Endodermal cell (in vitro differentiated cells): ENCODE measurements at regions not wholly inside any gene's neighbourhood (a gene's known extent, or its start where the extent isn't known, plus 50 kb on each side); places are given as distances from the start of the nearest gene placed in this dataset.

ENCODE experiments used
- DNase-seq: peaks from one replicate; pipeline ENCODE4 v3.0.0-alpha.2; 2017
- H3K27ac ChIP-seq: 2 replicates; pipeline ENCODE4 v1.5.1; 2013; ENCODE audit warnings: mild to moderate bottlenecking, low read depth, low read length, moderate library complexity
- H3K27me3 ChIP-seq: 2 replicates; pipeline ENCODE4 v1.6.1; 2013; ENCODE audit warnings: mild to moderate bottlenecking, low read length, moderate library complexity; ENCODE audit not compliant: insufficient read depth, control insufficient read depth, poor library complexity, severe bottlenecking
- H3K36me3 ChIP-seq: 2 replicates; pipeline ENCODE4 v1.7.0; 2013; ENCODE audit warnings: mild to moderate bottlenecking, low read length, moderate library complexity; ENCODE audit not compliant: control insufficient read depth, insufficient read depth
- H3K4me1 ChIP-seq: one replicate; pipeline ENCODE4 v1.7.0; 2013; ENCODE audit warnings: low read length; ENCODE audit not compliant: control insufficient read depth, insufficient read depth
- H3K4me3 ChIP-seq: 2 replicates; pipeline ENCODE4 v1.5.1; 2013; ENCODE audit warnings: mild to moderate bottlenecking, low read length, moderate library complexity
- H3K9ac ChIP-seq: 2 replicates; pipeline ENCODE4 v1.6.1; 2013; ENCODE audit warnings: mild to moderate bottlenecking, low read length, moderate library complexity; ENCODE audit not compliant: poor library complexity, severe bottlenecking; ENCODE audit errors: extremely low read depth
- H3K9me3 ChIP-seq: 2 replicates; pipeline ENCODE4 v1.6.1; 2013; ENCODE audit warnings: mild to moderate bottlenecking, low read length, moderate library complexity; ENCODE audit not compliant: control insufficient read depth
- H3K27ac Mint-ChIP-seq: 2 replicates; pipeline ENCODE4 v1.8.0; 2020; ENCODE audit warnings: mixed read lengths
- H3K27me3 Mint-ChIP-seq: 2 replicates; pipeline ENCODE4 v1.8.0; 2021; ENCODE audit warnings: mild to moderate bottlenecking, mixed read lengths; ENCODE audit not compliant: insufficient read depth
- H3K36me3 Mint-ChIP-seq: 2 replicates; pipeline ENCODE4 v1.8.0; 2020; ENCODE audit warnings: low read depth, mixed read lengths
- H3K4me1 Mint-ChIP-seq: 2 replicates; pipeline ENCODE4 v1.8.0; 2020; ENCODE audit warnings: mixed read lengths
- H3K4me3 Mint-ChIP-seq: 2 replicates; pipeline ENCODE4 v1.8.0; 2020; ENCODE audit warnings: mild to moderate bottlenecking, moderate library complexity, mixed read lengths
- H3K9me3 Mint-ChIP-seq: 2 replicates; pipeline ENCODE4 v1.8.0; 2020; ENCODE audit warnings: mild to moderate bottlenecking, mixed read lengths
- CTCF ChIP-seq: fragments of 200-600 bp; sonication (generic); conservative IDR thresholded peaks from 2 replicates; pipeline ENCODE4 v1.5.0; 2021; ENCODE audit warnings: antibody characterized with exemption, mild to moderate bottlenecking
- WGBS, 2 experiments: methylation state at CpG; one replicate each; pipeline versions ENCODE4 v1.1.5 to v1.1.7; 2013; ENCODE audit warnings: missing lambda C conversion rate in 2 of 2, mixed read lengths in 1 of 2; ENCODE audit not compliant: insufficient coverage in 1 of 2, insufficient read length in 1 of 2; 5-methylcytosine and 5-hydroxymethylcytosine counted together

GRCh38 chr2:64762301-64762997 is 108.7 kb upstream of the SERTAD2 start:
- TF ChIP-seq CTCF: no peak
- Histone ChIP-seq H3K9ac (no peak overlapping the region), H3K9me3 (no peaks in the 10 kb centered on the region), H3K4me1 (no peaks in the 10 kb centered on the region), H3K36me3 (no peaks in the 10 kb centered on the region), H3K27me3 (peaks cover 42% of the 10 kb centered on the region), H3K27ac (no peak overlapping the region), H3K4me3 (no peak overlapping the region)
- no peak for DNase-seq
- Mint-ChIP-seq H3K27ac (no peak overlapping the region), H3K4me1 (peaks cover 2% of the 10 kb centered on the region), H3K9me3 (no peaks in the 10 kb centered on the region), H3K4me3 (no peak overlapping the region), H3K36me3 (no peaks in the 10 kb centered on the region), H3K27me3 (peaks cover 50% of the 10 kb centered on the region)
- 87 to 89% methylated on average over 4 of the region's 4 CpGs for WGBS, 2 experiments

- no peaks in the 10 kb centered on the region for H3K36me3 ChIP-seq
- H3K4me1 ChIP-seq: no peaks in the 10 kb centered on the region
- Mint-ChIP-seq H3K27me3 (peaks cover 52% of the 10 kb centered on the region), H3K4me3 (no peak overlapping the region), H3K9me3 (no peaks in the 10 kb centered on the region), H3K27ac (no peak overlapping the region), H3K36me3 (no peaks in the 10 kb centered on the region), H3K4me1 (peaks cover 4% of the 10 kb centered on the region)
- H3K4me3 ChIP-seq: no peak overlapping the region
- H3K9me3 ChIP-seq: no peaks in the 10 kb centered on the region
- no peak for TF ChIP-seq CTCF
- peaks cover 44% of the 10 kb centered on the region for H3K27me3 ChIP-seq
- H3K27ac ChIP-seq: no peak overlapping the region
- no peak for DNase-seq
- H3K9ac ChIP-seq: no peak overlapping the region
- WGBS, 2 experiments: 73 to 88% methylated on average over 1 of the region's 1 CpG
Measured at GRCh38 chr2:64763126-64763525, 109.4 kb upstream of the SERTAD2 start.

- H3K27me3 ChIP-seq: peaks cover 55% of the 10 kb centered on the region
- 95 to 100% methylated on average over 1 to 4 of the region's 4 CpGs for WGBS, 2 experiments
- H3K4me1 Mint-ChIP-seq: peaks cover 4% of the 10 kb centered on the region
Measured at GRCh38 chr2:64765160-64765805, 111.6 kb upstream of the SERTAD2 start.

More at GRCh38 chr2:64765160-64765805, 111.6 kb upstream of the SERTAD2 start:
- H3K27me3 Mint-ChIP-seq: peaks cover 67% of the 10 kb centered on the region
- Histone ChIP-seq H3K27ac (no peak overlapping the region), H3K36me3 (no peaks in the 10 kb centered on the region), H3K4me3 (no peak overlapping the region), H3K4me1 (no peaks in the 10 kb centered on the region), H3K9me3 (no peaks in the 10 kb centered on the region), H3K9ac (no peak overlapping the region)
- no peak for DNase-seq
- H3K9me3 Mint-ChIP-seq: no peaks in the 10 kb centered on the region
- no peak overlapping the region for H3K4me3 Mint-ChIP-seq
- no peak for TF ChIP-seq CTCF
- no peaks in the 10 kb centered on the region for H3K36me3 Mint-ChIP-seq
- H3K27ac Mint-ChIP-seq: no peak overlapping the region
